ENCODE measurements at regions not wholly inside any gene's neighbourhood (a gene's known extent, or its start where the extent isn't known, plus 50 kb on each side); places are given as distances from the start of the nearest gene placed in this dataset.
"Not testable (repeated sequence)": the region's sequence is repeated elsewhere in the genome, so short reads cannot be mapped to it uniquely, and the experiment has no call there.

GRCh38 chr20:19839053-19839452 lies 81.0 kb downstream of the RIN2 start:
- H3K4me1 ChIP-seq = no peaks in the 10 kb centered on the region
- no peak overlapping the region for H3K27ac ChIP-seq
- DNase-seq = no peak
- no peak overlapping the region for H3K4me3 ChIP-seq
- no peaks in the 10 kb centered on the region for H3K9me3 ChIP-seq
- intact Hi-C loops (cut with DNase I) = no loop called here
- no peak overlapping the region for H3K9ac ChIP-seq (ENCODE audit: low read depth in 2 of 2, low read length in 2 of 2)
- no peaks in the 10 kb centered on the region for H3K27me3 ChIP-seq
- H3K36me3 ChIP-seq = no peaks in the 10 kb centered on the region
- no peak for TF ChIP-seq CTCF (IDR thresholded peaks at IDR 0.05)

- peak; percentile 45 for DNase-seq
- Histone ChIP-seq H3K27ac (peak overlapping the region; percentile 56), H3K36me3 (no peaks in the 10 kb centered on the region), H3K4me1 (no peaks in the 10 kb centered on the region), H3K9ac (ENCODE audit: low read depth in 2 of 2, low read length in 2 of 2) (no peak overlapping the region), H3K27me3 (no peaks in the 10 kb centered on the region), H3K4me3 (no peak overlapping the region), H3K9me3 (no peaks in the 10 kb centered on the region)
- intact Hi-C loops (cut with DNase I) = no loop called here
- no peak for TF ChIP-seq CTCF (IDR thresholded peaks at IDR 0.05)
These were observed 82.2 kb downstream of the RIN2 start for GRCh38 chr20:19840111-19840710.

GRCh38 chr20:19841740-19842139 lies 83.7 kb downstream of the RIN2 start:
- no peak for DNase-seq
- intact Hi-C loops (cut with DNase I) = no loop called here

GRCh38 chr20:19844850-19845249 lies 86.8 kb downstream of the RIN2 start:
- H3K4me3 ChIP-seq; H3K4me1 ChIP-seq; H3K9me3 ChIP-seq; H3K36me3 ChIP-seq; H3K27me3 ChIP-seq; intact Hi-C loops (cut with DNase I); H3K9ac ChIP-seq (ENCODE audit: low read depth in 2 of 2, low read length in 2 of 2); H3K27ac ChIP-seq: not testable (repeated sequence)
- peak; percentile 13 for DNase-seq

More at GRCh38 chr20:19841740-19842139, 83.7 kb downstream of the RIN2 start:
- H3K9ac ChIP-seq (ENCODE audit: low read depth in 2 of 2, low read length in 2 of 2) = no peak overlapping the region
- H3K4me1 ChIP-seq = no peaks in the 10 kb centered on the region
- no peaks in the 10 kb centered on the region for H3K36me3 ChIP-seq
- no peak overlapping the region for H3K4me3 ChIP-seq
- H3K27me3 ChIP-seq = no peaks in the 10 kb centered on the region
- no peak overlapping the region for H3K27ac ChIP-seq
- H3K9me3 ChIP-seq = no peaks in the 10 kb centered on the region
- TF ChIP-seq CTCF (IDR thresholded peaks at IDR 0.05) = no peak

GRCh38 chr20:19847383-19847782 lies 89.3 kb downstream of the RIN2 start:
- no peak for TF ChIP-seq CTCF (IDR thresholded peaks at IDR 0.05)
- intact Hi-C loops (cut with DNase I) = no loop called here

GRCh38 chr20:19849341-19850197 lies 91.5 kb downstream of the RIN2 start:
- no peaks in the 10 kb centered on the region for H3K9me3 ChIP-seq
- intact Hi-C loops (cut with DNase I) = no loop called here
- H3K36me3 ChIP-seq = no peaks in the 10 kb centered on the region
- H3K27ac ChIP-seq = peak overlapping the region; percentile 54
- H3K27me3 ChIP-seq = no peaks in the 10 kb centered on the region
- peak; percentile 16 for DNase-seq
- TF ChIP-seq CTCF (IDR thresholded peaks at IDR 0.05) = no peak
- no peak overlapping the region for H3K9ac ChIP-seq (ENCODE audit: low read depth in 2 of 2, low read length in 2 of 2)
- H3K4me3 ChIP-seq = no peak overlapping the region
- H3K4me1 ChIP-seq = no peaks in the 10 kb centered on the region

More at GRCh38 chr20:19847383-19847782, 89.3 kb downstream of the RIN2 start:
- peak; percentile 14 for DNase-seq
- no peak overlapping the region for H3K9ac ChIP-seq (ENCODE audit: low read depth in 2 of 2, low read length in 2 of 2)
- H3K4me3 ChIP-seq = no peak overlapping the region
- H3K9me3 ChIP-seq = no peaks in the 10 kb centered on the region
- no peaks in the 10 kb centered on the region for H3K36me3 ChIP-seq
- H3K4me1 ChIP-seq = no peaks in the 10 kb centered on the region
- H3K27me3 ChIP-seq = no peaks in the 10 kb centered on the region
- H3K27ac ChIP-seq = no peak overlapping the region

Measured in colonic mucosa (tissue), 4 donors.